GDM1 (cell line): ENCODE measurements at regions not wholly inside any gene's neighbourhood (a gene's known extent, or its start where the extent isn't known, plus 50 kb on each side); places are given as distances from the start of the nearest gene placed in this dataset.
"Not testable (repeated sequence)": the region's sequence is repeated elsewhere in the genome, so short reads cannot be mapped to it uniquely, and the experiment has no call there.

Source experiments
- DNase-seq: peaks from one replicate; lab custom pipeline; 2025; lab: John Stamatoyannopoulos, UW

- DNase-seq = no peak
Measured at GRCh38 chr5:23451156-23451555, 56.3 kb upstream of the PRDM9 start.

DNA sequence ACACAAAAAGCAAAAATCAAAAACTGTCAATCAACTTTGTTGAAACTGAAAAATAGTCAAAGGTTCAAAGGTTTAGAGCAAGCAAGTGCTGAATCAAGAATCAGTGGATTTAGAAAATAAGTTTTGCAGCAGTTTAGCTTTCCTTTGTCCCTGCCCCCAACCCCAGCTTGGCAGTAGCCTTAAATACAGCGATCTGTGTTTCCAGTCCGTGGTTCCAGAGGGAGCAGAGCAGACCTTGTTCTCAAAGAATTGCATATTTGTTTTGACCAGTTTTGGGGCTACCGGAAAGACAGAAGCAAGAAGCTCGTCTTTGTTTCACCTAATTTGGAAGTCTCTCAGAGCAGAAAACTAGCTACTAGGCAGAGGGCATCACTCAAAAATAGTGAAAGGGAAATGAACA is 57.2 kb upstream of the PRDM9 start:
- DNase-seq = no peak

- DNase-seq = no peak
Measured at GRCh38 chr5:23448627-23449026, 58.8 kb upstream of the PRDM9 start.

GRCh38 chr5:23446424-23446823 is 61.0 kb upstream of the PRDM9 start:
- no peak for DNase-seq

DNA sequence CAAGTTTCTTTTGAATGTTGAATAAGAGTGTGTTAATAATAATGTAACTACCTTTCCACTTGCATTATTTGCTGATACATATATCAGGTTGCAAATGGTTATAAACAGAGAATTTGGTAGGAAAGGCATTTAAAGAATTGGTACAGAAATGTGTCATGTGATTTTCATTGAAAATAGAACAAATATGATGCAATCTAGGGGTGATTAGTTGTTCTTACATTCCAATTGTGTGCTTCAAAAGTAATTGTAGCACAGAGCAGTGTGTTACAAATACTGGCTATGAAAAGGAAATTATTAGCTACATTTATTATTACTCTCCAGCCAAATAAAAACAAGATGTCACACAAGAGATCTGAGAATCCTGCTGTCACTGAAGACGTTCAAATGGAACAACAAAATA is 61.8 kb upstream of the PRDM9 start:
- DNase-seq = no peak

DNA sequence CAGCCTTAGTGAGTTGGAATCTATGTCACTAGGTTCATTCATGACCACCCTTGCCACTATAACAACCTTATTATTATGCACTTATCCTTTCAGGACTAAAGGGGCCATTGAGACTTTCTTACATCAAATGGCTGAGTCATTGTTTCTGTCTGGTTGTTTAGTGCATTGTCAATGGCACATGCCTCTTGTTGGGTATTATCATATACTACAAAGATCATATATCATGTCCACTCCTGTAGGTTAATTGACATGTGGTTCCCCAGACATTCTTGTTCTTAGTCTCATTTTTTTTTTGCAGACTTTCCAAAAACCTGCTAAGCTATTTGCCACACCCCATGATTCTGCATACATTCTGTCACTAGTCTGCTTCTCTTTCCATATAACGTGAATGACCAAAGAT is 66.7 kb upstream of the PRDM9 start:
- no peak for DNase-seq

- DNase-seq = no peak
Measured at GRCh38 chr5:23437011-23437410, 70.4 kb upstream of the PRDM9 start.

- DNase-seq = no peak
Measured at GRCh38 chr5:23433534-23434315, 73.7 kb upstream of the PRDM9 start.

- no peak for DNase-seq
Measured at GRCh38 chr5:23428705-23429104, 78.7 kb upstream of the PRDM9 start.

DNA sequence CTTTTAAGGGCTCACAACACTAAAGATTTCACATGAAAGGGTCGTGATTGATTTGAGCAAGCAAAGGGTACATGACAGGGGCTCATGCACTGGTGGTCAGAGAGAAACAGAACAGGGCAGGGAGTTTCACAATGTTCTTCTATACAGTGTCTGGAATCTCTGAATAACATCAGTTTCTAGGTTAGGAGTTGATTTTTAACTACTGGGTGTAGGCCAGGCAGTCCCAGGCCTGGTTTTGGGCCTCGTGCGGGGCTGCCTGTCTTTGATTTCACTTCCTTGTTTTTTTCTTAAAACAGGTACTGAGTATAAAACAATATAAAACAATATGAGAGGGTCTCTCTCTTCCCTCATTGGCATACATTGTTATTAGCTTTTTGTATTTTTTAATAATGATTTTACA is 87.2 kb upstream of the PRDM9 start:
- DNase-seq = not testable (repeated sequence)

- DNase-seq = no peak
Measured at GRCh38 chr5:23419115-23419514, 88.3 kb upstream of the PRDM9 start.

GRCh38 chr5:23412515-23412914 is 94.9 kb upstream of the PRDM9 start:
- DNase-seq = no peak

GRCh38 chr5:23411994-23412393 is 95.4 kb upstream of the PRDM9 start:
- no peak for DNase-seq

- DNase-seq = no peak
Measured at GRCh38 chr5:23411200-23411599, 96.2 kb upstream of the PRDM9 start.

DNA sequence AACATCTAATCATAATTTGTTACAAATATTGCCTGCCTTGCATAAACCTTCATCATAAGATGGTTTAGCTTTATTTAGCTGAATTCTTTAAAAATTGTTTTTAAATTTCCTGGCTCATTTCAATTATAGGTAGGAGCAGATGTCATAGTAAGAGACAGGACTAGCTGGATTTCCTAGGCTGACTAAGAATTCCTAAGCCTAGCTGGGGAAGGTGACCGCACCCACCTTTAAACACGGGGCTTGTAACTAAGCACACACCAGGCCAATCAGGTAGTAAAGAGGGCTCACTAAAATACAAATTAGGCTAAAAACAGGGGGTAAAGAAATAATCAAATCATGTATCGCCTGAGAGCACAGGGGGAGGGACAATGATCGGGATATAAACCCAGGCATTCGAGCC is 96.6 kb upstream of the PRDM9 start:
- not testable (repeated sequence) for DNase-seq

- DNase-seq = no peak
Measured at GRCh38 chr5:23405316-23406068, 101.9 kb upstream of the PRDM9 start.

GRCh38 chr5:23402585-23402984 is 104.8 kb upstream of the PRDM9 start:
- no peak for DNase-seq

DNA sequence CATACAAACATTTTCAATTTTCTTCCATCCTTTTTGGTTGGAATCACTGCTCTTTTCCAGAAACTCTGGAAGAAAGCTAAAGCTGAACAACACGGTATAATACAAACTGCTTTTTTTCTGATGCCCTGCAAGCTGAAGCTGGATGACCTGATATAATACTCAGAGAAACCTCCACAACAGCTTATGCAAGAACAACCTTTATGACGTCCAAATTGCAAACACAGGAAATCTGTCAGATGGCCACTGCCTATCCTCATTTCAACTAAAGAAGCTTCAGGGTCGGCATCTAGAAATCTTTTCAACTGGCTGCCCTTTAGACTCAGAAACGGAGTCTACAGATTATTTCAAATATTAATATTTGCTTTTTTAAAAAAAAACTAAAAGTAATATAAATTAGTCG is 106.5 kb upstream of the PRDM9 start:
- DNase-seq = no peak

DNA sequence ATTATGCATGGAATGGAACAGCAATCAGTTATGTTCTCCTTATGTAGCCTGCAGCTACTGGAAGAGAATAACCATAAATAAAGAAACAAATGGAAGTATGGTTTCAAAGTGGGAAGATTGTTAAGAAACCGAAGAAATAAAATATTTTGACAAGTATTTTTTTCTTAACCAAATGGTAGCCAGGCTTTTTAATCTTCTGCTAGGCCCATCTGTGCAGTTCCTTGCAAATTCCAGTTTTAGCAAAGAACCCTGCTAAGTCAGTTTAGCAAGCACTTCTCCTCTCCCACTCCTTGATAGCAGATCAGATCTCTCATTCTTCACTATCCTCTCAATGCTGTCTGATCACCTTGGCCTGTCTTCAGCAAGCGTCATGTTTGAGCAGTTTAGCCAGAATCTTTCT is 111.1 kb upstream of the PRDM9 start:
- no peak for DNase-seq

DNA sequence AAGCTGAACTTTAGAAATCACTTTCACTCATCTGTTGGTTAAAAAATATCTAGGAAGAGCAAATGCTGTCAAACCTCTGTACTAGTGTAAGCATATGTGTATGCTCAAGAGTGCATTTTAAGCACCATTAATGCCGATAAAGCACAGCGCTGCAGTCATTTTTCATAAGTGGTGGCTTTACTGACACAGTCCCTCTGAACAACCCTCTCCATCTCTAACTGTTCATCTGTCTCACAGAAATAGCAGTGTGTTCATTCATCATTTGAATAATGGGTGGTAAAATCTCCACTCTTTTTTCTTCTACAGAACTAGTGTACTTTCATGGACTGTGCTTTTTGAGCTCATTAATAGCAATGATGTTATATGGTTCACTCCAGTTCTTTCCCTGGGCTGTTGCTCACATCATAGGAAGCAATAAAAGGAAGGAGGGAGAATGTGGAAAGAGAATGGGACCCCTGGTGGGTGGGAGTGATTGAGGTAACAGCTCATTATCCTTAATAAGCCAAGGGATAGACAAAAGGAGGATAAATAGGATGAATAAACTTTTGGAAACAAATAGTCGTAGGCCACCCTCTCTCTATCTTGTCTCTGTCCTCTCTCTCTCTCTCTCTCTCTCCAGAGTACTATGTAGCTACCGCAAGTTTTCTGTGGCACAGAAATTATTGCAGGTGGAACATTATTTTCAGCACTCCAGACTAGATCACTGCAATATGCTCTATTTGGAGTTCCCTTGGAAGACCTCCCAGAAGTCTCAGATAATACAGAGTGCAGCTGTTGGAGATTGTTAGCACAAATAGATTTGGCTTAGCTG is 117.9 kb upstream of the PRDM9 start:
- DNase-seq = no peak

DNA sequence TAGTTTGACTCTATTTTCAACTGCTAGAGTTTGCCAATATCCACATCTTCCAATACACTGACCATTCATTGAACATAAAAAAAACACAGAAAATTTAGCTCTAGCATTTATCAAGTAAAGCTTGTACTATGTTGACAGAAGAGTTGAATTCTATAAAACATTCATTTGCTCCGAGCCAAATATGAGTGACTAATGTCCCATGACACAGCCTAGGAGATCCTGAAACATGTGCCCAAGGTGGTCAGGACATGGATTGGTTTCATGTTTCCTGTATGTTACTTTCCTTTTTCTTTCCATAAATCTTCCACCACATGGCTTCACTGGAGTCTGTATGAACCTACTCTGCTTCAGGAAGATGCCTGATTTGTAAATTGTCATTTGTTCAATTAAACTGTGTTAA is 122.4 kb upstream of the PRDM9 start:
- no peak for DNase-seq

DNA sequence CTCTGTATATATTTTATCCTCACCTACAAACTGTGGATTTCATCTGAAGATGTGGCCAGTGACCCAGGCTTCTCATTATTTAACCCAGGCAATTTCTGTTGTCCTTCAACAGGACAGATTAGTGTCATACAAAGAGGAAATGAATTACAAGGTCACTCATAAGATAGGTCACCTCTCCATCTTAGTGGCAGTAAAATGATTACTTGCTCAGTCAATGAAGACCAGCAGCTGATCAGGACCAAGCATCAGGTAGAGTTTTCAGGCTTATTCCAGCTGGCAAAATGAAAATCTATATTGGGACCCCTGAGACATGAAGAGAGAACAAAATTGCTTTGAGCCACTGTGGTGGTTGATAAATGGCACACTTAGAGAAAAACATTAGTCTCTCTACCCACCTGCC is 135.2 kb upstream of the PRDM9 start:
- no peak for DNase-seq

DNA sequence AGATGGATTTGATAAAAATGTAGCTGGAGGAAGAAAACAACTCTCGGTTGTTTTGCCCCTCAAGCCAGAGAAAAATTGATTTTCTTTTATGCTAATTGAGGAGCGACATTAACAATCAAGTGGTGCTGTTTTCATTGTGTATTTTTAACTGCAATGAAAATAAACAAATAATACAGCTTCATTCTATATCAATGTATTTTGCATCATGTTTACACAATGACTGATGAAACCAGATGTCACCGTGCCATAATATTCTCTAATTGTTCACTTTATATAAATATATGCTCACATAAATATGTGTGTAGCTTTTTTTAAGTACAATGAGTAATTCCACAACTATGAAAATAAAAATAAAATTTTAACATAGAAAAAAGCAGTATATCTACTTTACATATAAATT is 139.0 kb upstream of the PRDM9 start:
- no peak for DNase-seq
